NCI-H2107 (cell line): ENCODE measurements at regions not wholly inside any gene's neighbourhood (a gene's known extent, or its start where the extent isn't known, plus 50 kb on each side); places are given as distances from the start of the nearest gene placed in this dataset.

Source experiments
- DNase-seq: peaks from one replicate; lab custom pipeline; 2025; lab: John Stamatoyannopoulos, UW

DNA sequence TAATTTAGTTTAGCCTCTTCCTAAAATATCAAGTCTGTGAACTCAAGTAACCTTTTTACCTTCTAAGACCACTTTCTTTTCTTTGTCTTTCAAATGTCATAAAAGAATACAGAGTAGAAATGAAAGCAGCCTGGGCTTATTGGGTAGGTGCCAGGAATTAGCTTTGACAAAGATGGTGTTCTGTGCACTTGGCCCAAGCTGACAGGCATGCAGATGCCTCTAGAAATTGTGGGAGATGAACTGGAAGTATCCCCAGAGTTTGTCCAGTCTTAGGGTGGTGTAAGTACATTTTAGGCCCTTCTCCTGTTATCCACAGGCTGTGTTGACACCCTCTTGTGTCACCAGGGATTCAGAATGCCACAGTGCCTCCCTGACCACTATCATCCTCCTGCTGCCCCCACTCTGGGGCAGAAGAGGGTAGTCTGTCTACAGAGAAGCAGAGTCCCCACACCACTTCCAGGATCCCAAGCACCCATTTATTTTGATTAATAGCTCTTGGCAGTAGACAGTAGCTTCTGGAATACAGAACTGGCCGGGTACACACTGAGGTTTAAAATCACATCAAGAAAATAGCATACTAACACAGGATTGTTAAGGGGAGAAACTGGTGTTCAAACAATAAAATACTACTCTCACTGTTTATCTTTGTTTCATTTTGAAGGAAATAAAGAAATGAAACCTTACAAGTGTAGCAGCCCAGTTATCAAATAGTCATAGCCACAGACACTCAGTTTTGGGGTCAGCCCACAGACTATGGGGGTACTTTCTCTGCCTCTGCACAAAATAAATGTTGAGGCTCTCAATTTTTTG is 343.2 kb downstream of the KCNRG start:
- no peak for DNase-seq

DNA sequence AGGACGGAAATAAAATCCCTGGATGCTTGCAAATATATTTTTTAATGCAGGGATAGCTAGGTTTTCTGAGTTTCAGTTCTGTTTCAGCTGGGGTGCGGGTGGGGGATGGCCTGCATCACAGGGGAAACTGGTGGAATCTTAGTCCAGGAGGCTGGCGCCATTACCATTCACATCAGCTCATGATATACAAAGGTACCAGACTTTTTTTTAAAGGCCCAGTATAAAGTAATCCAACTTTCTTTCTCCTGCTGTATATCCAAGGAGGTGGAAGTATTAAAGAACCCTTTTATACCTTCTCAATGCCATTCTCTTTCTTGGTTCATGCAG is 343.8 kb downstream of the KCNRG start:
- DNase-seq, result no peak

DNA sequence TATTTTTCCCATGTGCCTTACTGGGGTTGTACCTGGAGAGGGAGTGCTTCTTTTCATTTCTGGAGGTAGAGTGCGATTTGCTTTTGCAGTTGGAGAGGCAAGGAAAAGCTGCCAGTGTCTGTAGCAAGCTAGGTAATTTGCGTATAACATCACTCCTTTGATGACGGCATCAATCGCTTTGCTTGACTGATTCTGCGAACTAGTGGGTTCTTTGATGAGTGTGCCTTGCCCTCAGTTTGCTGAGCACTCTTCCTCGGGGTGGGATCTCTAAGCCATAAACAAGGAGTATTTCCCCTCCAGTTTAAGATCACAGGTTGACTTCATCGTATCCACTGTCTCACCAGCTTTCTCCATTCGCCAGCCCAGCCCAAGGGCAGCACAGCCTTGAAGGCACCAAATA is 344.5 kb downstream of the KCNRG start:
- DNase-seq, result no peak

DNA sequence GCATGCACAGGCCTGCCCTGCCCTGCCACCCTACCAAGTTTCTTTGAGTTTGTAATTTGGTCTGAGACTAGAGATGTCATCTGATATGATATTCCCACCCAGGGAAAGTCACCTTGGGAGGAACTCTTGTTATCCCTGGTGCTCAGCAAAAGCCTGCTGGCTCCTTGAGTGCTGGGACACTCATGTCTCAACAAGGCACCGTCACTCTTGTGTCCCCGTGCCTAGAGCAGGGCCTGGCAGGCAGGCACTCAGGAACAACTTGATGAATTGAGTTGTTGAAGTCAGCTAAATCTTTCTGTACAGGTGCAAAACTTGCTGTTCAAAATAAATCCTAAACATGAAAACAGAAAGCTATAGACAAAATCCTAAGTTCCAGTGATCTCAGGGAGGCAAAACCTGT is 345.4 kb downstream of the KCNRG start:
- DNase-seq, result no peak

DNA sequence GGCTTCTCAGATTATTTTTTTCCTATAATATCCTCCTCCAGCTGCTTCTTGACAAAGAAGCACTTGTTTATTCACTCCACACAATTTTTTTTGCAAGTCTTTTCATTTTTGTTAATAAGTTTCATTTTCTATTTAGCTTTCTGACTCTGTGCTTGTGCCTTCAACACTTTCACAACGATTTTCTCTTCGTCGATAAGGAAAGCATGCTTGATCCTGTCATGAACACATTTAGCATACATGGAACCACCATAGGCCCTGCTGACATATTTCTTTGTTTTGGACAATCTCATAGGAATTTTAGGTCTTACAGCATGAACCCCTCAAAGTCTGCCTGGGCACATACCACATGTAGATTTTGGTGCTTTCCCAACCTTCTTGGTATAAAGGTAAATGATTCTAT is 346.0 kb downstream of the KCNRG start:
- DNase-seq, result no peak

DNA sequence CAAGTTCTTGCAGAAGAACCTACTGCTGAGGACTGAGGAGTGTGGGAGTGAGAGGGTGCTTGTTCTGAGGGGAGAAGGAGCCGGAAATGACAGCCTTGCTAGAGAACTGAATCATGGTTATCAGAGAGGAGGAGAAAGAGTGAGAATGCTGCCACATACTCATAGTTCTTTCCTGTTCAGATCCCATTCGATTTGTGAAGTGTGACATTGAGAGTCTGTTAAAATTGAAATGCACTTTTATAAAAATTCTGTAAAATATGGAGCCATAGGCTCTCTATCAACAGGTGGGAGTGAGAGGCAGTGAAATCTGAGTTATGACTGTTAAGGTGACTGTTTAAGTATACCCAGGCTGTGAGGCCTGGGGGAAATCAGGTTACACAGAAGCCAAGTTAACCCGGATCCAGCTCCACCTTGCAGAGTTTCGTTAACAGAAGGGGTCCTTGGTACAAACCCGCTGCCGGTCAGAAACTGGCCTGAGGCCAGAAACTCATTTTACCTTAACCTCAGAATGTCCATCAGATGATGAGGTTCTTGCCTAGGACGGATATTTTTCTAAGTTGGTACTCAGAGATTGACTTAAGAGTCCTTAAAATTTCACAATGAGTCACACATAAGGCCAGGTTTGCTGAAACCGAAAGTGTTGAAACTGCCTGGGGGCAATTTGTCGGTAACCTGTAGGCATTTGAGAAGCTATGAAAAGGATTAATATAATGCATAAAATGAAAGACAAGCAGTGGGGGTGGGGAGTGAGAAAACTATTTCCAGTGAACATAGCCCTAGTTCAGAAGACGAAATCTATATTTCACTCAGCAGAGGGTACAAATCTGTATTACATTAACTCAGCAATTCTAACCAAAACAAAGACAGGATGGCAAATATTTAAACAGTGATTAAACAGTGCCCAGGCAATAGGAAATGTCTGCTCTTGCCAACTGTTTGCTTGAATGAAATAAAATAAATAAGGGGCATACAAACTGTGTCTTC is 350.5 kb downstream of the KCNRG start:
- peak; percentile 29 for DNase-seq

DNA sequence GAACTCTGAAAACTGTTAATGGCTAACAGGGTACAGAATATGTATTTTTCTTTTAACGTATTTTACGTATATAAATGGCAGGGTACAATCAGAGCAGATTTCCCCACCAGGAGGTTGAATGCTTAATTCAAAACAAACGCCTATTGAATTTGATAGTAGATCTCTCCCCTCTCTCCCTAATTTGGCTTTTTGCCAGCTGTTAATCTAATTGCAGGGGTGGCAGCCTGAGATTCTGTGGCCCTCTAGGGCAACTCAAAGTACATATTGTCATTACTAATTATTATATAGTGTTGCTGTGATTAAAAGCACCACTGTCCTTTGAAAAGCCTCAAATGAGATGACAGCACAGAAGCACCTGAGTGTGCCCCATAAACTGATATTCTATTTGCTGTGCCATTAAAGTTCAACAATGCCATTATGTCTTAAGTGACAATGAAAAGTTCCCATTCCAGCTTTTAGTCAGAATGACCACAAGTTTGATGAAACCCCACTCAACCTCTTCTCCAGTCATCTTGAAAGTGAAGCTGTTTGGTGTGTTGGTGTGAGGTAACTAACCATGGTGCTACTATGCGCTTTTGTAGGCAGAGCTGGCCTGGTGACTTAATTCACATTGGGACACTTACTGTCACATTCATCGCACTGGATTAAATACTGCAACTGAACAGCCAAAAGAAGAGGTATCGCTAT is 351.4 kb downstream of the KCNRG start:
- DNase-seq, result no peak

DNA sequence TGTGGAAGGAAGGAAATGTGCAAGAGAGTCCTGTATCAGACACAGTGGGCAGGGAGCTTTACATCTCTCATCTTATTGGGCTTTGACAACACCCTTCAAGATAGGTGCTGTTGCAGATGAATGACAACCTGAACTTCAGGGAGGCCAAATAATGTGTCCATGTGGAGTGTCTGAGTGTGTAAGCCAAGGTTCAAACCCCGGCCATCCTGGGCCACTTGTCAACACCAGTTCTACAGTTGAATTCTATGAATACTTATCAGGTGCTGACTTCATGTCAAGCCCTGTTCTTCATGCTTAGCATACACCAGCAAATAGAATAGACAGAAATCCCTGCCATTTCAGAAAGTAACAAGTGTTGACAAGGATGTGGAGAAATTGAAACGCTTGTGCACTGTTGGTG is 354.4 kb downstream of the KCNRG start:
- DNase-seq, result no peak

DNA sequence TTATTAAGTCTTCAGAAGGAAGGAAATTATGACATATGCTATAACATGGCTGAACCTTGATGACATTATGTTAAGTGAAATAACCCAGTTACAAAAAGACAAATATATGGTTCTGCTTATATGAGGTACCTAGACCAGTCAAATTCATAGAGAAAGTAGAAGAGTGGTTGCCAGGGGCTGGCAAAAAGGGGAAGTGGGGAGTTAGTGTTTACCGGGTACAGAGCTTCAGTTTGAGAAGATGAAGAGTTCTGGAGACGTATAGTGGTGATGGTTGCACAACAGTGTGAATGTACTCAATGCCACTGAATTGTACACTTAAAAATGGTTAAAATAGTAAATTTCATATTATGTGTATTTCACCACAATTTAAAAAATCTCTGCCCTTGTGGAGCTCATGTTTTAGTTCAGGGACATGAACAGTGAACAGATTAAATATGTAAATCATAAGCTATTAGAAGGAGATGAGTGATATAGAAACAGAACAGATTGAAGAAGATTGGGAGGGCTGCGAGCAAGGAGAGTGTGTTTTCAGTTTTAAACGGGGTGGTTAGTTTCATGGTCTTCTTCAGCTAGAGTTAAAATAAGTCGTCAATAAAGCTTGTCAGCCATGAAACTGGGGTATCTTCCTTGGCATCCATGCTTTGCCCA is 355.2 kb downstream of the KCNRG start:
- DNase-seq, result no peak

DNA sequence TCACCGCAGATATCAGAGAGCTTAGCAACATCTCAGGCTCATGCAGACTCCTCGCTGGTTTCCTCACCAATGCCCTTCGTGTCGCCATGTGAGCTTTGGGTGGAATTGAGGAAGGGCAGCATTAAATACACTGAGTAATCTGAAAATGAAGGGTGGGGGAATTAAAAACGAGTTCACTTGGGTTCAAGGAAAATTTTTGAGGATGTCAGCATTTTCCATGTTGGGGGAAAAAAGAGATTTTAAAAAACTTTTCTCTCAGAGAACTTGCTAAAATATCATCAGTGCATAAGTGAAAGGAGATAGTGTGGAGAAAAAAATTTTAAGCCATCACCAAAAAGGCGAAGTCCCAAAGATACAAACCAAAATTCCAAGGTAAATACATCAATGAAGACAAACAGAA is 359.3 kb downstream of the KCNRG start:
- no peak for DNase-seq

DNA sequence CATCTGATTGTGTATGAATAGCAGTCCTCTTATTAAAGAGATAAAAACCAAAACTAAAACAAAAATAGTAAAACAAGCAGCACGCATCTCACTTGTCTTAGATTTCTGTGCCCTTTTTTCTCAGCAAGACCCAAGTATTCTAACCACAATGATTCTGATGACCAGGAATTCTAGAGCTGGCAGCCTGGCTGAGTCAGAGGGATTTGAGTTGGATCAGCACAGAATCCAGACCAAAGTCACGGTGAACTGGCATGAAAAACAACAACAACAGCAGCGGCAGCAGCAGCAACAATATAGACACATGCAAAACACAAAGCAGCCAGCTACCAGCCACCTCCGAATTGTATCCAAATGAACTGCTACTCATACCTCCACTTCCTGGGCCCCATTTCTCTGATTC is 360.5 kb downstream of the KCNRG start:
- DNase-seq, result no peak

DNA sequence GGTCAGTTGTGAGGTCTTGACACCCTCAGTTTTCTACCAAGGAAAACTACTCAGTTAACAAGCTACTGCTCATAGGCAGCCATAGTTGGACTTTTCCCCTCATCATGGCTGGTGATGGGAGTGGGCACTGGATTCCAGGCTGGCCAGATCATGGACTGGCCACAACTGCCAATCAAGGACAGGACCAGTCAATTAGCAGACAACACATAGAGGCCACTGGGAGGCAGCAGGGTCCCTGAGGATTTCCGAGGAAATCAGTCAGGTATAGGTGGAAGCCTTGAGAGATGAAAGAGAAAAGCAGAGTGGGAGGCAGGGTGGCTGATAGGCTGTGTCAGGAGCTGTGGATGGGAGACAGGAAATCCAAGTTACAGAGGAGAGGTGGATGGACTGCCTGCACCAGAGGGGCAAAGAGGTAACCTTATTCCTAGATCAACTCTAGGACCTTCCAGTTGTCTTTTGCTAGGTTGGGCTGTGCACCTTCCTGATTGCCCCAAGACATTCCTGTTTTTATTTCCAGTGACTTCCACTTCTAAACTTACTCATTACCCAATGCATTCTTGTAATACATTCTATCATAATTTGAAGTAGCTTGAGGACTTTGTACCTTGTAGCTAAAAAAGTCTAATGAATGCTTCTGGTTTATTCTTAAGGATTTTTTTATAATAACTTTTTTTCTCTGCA is 361.8 kb downstream of the KCNRG start:
- DNase-seq, result no peak

DNA sequence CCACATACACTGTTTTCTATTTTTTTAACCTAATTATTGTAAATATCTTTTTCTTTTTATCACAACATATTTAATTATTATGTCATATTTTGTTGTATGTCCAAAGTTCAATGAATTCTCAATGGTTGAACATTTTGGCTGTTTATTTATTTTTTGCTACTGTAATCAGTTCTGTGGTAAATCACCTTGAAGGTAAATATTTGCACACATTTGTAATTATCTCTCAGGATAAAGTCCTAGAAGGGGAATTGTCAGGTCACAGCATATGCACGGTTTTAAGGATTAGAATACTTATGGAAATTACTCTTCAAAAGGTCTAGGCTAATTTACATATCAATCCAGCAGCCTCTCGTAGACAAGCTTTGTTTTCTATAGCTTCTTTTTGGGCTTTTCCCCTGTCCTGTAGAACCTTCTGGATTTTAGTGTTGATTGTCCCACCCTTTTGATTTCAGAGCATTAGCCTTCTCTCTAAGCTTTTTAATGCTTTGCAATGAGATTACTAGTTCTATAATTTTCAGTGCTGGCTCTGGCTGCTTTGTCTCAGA is 362.6 kb downstream of the KCNRG start:
- no peak for DNase-seq

DNA sequence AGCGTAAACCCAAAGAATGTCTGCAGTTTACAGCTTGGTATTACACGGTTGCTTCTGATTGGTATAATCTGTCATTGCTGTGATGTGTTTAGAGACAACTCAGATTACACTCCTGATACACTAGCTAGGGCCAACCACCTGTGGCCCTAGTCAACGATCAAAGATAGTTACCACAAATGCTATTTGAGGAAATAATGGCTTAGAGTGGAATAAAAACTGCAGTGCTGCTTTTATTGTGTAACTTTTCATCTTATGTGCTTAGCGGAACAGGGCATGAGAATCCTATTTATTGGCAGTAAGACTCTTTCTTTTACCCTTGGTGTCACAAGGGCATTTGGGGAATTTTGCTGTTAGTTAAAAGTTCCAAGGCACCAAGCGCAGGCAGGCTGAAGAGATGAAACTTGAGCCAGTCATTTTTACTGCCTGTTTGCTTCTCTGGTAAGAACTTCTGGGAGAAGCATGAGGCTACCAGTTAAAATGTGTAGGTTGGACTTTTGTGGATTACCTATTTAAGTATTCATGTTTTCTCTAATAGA is 363.3 kb downstream of the KCNRG start:
- DNase-seq, result no peak

DNA sequence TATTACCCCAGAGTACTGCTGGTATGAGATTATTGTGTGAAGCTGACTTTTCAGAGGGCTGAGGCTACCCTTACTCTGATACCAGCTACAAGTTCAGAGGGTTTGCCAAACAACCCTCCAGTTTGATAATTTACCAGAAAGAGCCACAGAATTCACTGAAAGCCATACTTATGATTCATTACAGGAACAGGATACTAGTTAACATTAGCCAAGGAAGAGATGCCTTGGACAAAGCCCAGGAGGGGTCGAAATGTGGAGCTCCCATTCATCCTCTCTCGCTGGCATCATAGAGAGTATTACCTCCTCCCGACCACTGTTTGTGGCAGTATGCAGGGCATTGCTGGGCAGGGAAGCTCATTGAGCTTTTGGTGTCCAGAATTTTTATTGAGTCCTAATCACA is 364.3 kb downstream of the KCNRG start:
- no peak for DNase-seq

DNA sequence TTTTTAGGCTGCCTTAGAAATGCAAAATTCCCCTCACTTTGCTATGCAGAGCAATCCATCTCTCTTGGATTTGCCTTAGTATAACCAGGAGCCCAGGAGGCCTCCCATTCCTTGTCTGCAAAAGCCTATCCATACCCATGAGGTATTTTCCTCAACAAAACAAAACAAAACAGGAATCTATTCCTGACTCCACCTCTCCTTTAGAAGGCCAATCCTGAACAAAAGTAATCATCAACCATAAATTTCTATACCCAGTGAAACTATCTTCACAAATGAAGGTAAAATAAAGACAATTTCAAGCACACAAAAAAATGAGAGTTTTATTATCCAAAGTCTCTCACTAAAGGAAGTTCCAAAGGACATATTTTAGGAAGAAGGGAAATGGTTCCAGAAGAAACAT is 365.7 kb downstream of the KCNRG start:
- no peak for DNase-seq

DNA sequence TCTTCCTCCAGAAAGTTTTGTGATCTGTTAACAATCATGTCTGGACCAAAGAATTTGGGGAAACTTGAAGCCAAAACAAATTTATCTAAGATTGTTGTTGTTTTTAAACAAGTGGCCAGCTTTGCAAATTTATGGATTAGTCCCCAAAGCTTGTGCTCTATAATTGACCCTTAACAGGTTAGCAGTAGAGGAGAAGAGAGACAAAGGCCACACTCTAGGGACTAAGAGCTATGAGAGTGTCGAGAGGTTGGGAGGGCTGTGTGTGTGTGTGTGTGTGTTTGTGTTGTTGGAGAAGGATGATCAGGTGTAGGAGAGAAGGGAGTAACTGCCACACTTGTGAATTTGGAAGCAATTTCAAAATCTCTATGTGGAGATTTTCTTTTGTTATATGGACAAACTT is 367.3 kb downstream of the KCNRG start:
- DNase-seq, result no peak

DNA sequence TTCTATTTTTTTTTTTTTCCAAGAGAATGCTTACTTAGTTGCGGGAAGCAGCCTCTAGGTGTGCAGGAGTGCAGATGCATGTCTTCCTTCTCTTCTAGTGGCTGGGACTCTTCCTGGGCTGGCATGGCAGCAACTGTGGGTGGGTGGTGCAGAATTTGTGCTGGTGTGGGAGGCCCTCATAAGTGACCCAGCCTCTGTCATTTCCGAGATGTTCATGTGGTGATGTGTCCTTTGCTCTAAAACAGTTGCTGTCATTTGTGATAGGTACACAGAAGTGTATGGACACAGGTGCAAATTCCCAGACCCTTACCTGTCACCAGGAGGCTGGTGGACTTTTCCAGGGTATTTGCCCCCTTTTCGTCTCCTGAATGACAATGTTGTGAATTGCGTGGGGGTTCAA is 367.7 kb downstream of the KCNRG start:
- DNase-seq, result no peak

DNA sequence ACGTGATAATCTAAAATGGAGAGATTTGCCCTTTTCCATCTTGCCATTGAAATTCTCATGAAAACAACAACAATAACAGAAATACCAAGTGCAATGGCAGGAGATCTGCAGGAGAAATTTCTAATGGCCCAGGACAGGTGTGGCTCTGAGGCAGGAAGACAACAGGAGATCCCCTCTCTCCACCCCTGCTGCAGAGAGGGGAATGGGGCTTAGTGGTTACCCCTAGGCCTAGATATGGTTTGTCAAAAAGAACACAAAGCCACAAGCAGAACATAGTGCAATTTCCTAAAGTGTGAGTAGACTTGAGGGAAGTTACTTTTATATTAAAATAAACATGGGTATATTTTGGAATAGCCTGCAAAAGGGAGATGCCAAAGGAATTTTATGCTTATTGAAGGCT is 369.5 kb downstream of the KCNRG start:
- no peak for DNase-seq

DNA sequence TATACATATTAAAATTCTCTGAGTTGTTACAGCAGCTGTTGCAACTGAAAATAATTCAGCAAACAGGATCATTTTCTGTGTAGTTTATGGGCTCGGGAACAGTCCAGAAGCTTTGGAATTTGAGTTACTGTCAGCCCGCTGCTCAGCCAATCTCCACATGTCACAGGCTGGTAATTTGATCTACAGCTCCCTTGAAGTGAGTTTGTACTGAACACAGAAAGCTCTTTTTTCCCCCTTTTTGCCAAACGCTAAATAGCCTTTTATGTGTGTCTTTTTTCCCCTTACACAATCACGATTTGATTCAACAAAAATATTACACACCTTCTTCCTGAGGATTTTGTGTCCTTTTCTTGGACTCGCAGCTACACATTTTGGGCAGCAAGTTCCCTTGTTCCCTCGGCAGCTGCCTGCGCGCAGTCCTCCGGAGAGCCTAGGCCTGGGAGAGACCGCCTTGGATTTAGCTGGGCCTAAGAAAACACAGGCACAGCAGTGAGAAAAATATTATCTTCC is 371.4 kb downstream of the KCNRG start:
- no peak for DNase-seq

DNA sequence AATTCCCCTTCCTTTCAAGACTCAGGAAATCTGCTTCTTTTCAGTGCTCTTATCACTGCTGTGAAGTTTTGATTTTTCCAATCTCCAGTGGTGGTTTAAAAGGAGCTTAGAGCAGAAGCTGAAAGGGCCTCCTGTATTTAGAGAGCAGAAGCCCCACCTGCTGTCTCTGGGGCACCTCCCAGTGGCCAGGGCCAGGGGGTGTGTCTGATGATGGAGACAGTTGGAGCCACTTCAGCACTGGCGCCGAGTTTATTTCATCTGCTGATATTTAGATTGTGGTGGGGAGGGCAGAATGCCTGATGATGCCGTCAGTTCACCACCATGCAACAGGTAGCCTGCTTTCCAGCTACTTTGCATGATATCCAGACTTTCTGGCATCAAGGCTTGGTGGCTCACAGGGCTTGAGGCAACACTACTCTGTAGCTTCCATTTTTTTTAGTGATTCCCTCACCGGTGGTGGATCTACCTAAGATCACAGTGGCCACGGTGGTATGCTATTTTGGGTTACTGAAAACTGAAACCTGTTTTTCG is 371.9 kb downstream of the KCNRG start:
- peak; percentile 47 for DNase-seq
